Heart right ventricle (tissue), 16 donors: ENCODE measurements at regions not wholly inside any gene's neighbourhood (a gene's known extent, or its start where the extent isn't known, plus 50 kb on each side); places are given as distances from the start of the nearest gene placed in this dataset.

ENCODE experiments used
- ATAC-seq, 8 donors: fragments of 200-7000 bp; cut with Tn5 transposase; one replicate each; pipeline ENCODE4 v1.9.1; 2020; ENCODE audit warnings: mild to moderate bottlenecking in 8 of 8, moderate library complexity in 8 of 8, moderate number of reproducible peaks in 1 of 8
- DNase-seq, 2 donors: peaks; one replicate each; pipeline ENCODE4 v3.0.0-alpha.2; 2020
- H3K27ac ChIP-seq, 10 donors: fragments of 200-600 bp; sonication (generic) in 2 of 10; one replicate each; pipeline versions ENCODE4 v1.5.0 to v1.8.0; 2020 to 2022; ENCODE audit warnings: mild to moderate bottlenecking in 3 of 10
- H3K27me3 ChIP-seq, 7 donors: fragments of 200-600 bp; one replicate each; pipeline ENCODE4 v1.8.0; 2021 to 2022; ENCODE audit warnings: mild to moderate bottlenecking in 2 of 7
- H3K36me3 ChIP-seq, 9 donors: fragments of 200-600 bp; sonication (generic) in 1 of 9; one replicate each; pipeline versions ENCODE4 v1.5.0 to v1.8.0; 2020 to 2022; ENCODE audit warnings: mild to moderate bottlenecking in 2 of 9
- H3K4me1 ChIP-seq, 9 donors: fragments of 200-600 bp; sonication (generic) in 1 of 9; one replicate each; pipeline versions ENCODE4 v1.5.0 to v1.8.0; 2020 to 2022; ENCODE audit warnings: mild to moderate bottlenecking in 4 of 9
- H3K4me3 ChIP-seq, 10 donors: fragments of 200-600 bp; sonication (generic) in 2 of 10; one replicate each; pipeline versions ENCODE4 v1.5.0 to v1.8.0; 2020 to 2022; ENCODE audit warnings: mild to moderate bottlenecking in 7 of 10, moderate library complexity in 2 of 10
- H3K9me3 ChIP-seq, 11 donors: fragments of 200-600 bp in 10 of 11; sonication (generic) in 2 of 11; one replicate each; pipeline versions ENCODE4 v1.5.0 to v1.8.0; 2013 to 2022; ENCODE audit warnings: mild to moderate bottlenecking in 2 of 11, control low read depth in 1 of 11, moderate library complexity in 1 of 11
- WGBS, 2 donors: extraction: QIAGEN DNeasy Blood & Tissue Kit; methylation state at CpG; one replicate each; pipeline ENCODE4 v1.1.7; 2013; ENCODE audit warnings: inconsistent platforms in 1 of 2; 5-methylcytosine and 5-hydroxymethylcytosine counted together
- intact Hi-C, 10 donors: fragments of 100-400 bp; cut with DNase I; formaldehyde crosslinking; loops; one replicate each; pipeline versions ENCODE4 v1.11.1 to v1.14.2; 2022
- TF ChIP-seq, protein P1 (sequence below), 9 donors: fragments of 200-600 bp; sonication (generic) in 2 of 9; IDR thresholded peaks; one replicate each; pipeline versions ENCODE4 v1.5.0 to v1.8.0; 2021 to 2022; ENCODE audit warnings: antibody characterized with exemption in 9 of 9, mild to moderate bottlenecking in 5 of 9, moderate library complexity in 1 of 9
- donor health status: Arrhythmogenic right ventricular cardiomyopathy.
- donor health status: ischemic (EF 13 %, LVEDD 7.1; RV severe dilation, severe dysfunction).
- donor health status: healthy with polysubstance abuse.
- donor health status: DM: no; HTN: yes; CAD: no.
- donor health status: DM: no; HTN: no; CAD: no.
- donor health status: ischemic (EF 25% LVEDD 6.9; RV normal size, moderate dysfunction).
- donor health status: ischemic (EF 25% LVEDD 5.7; RV mildly dilated, moderate dysfunction).
- donor health status: healthy.
- donor health status: DM: yes; HTN: yes; CAD: no.
- donor health status: Ischemic cardiomyopathy.
- donor health status: ischemic (EF 35%, LVEDD 5.7; RV mildly dilated, moderate dysfunction).
- donor health status: nonischemic (EF 11% LVEDD 7.7; RV severe dilation, severe dysfunction).
- donor health status: DM: yes; HTN: yes; CAD: no.
- donor health status: PGD.
- donor health status: ischemic (EF 29% LVEDD 5.4; RV normal size, mild dysfunction).
- donor health status: nonischemic (EF 23%, LVEDD 6.1; RV moderate dilation, normal function).

DNA sequence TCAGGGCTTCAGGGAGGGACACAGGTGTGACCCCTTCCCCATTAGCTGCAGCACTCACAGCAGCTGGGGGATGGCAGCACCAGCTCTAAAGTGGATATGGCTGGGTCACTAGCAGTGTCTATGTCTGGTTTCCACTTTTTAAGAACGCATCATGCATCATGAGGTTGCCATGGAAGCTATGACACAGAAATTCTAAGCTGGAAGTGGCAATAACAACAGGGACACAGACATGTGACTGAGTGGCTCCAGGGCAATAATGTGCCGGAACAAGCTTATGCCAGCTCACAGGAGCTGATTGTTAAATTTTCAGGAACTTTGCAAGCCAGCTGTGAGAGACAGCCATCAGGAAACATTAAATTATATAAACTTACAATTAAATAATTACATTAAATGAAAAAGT lies 51.2 kb upstream of the NFASC start:
- no peaks in the 10 kb centered on the region for H3K36me3 ChIP-seq
- no peak for ATAC-seq
- peaks cover 2 to 61% (median 18%) of the 10 kb centered on the region in 9 donors for H3K4me1 ChIP-seq
- TF ChIP-seq, protein P1, sequence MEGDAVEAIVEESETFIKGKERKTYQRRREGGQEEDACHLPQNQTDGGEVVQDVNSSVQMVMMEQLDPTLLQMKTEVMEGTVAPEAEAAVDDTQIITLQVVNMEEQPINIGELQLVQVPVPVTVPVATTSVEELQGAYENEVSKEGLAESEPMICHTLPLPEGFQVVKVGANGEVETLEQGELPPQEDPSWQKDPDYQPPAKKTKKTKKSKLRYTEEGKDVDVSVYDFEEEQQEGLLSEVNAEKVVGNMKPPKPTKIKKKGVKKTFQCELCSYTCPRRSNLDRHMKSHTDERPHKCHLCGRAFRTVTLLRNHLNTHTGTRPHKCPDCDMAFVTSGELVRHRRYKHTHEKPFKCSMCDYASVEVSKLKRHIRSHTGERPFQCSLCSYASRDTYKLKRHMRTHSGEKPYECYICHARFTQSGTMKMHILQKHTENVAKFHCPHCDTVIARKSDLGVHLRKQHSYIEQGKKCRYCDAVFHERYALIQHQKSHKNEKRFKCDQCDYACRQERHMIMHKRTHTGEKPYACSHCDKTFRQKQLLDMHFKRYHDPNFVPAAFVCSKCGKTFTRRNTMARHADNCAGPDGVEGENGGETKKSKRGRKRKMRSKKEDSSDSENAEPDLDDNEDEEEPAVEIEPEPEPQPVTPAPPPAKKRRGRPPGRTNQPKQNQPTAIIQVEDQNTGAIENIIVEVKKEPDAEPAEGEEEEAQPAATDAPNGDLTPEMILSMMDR (IDR thresholded peaks at IDR 0.05), result no peak
- peak overlapping the region in 4 of 10 donors; percentile 9 to 59 (median 35) for H3K27ac ChIP-seq
- intact Hi-C loops, result no loop called here
- no peaks in the 10 kb centered on the region for H3K27me3 ChIP-seq
- DNase-seq, result no peak
- WGBS, 2 donors, result 85 to 91% methylated on average over 2 of the region's 2 CpGs
- no peak overlapping the region for H3K4me3 ChIP-seq
- H3K9me3 ChIP-seq, result peaks cover 0 to 10% (median 0%) of the 10 kb centered on the region in 11 donors
